Stomach smooth muscle (tissue), 2 donors: ENCODE measurements at regions not wholly inside any gene's neighbourhood (a gene's known extent, or its start where the extent isn't known, plus 50 kb on each side); places are given as distances from the start of the nearest gene placed in this dataset.

Experiments
- H3K27ac ChIP-seq: one replicate; pipeline ENCODE4 v1.7.0; 2013; ENCODE audit warnings: mild to moderate bottlenecking, low read length, inconsistent platforms
- H3K27me3 ChIP-seq, 2 donors: one replicate each; pipeline ENCODE4 v1.7.0; 2013; ENCODE audit warnings: low read length in 2 of 2; ENCODE audit not compliant: insufficient read depth in 2 of 2, control insufficient read depth in 1 of 2
- H3K36me3 ChIP-seq, 2 donors: one replicate each; pipeline ENCODE4 v1.7.0; 2013; ENCODE audit warnings: low read length in 2 of 2; ENCODE audit not compliant: control insufficient read depth in 2 of 2, insufficient read depth in 2 of 2
- H3K4me1 ChIP-seq: one replicate; pipeline ENCODE4 v1.7.0; 2013; ENCODE audit warnings: low read length; ENCODE audit not compliant: control insufficient read depth, insufficient read depth
- H3K4me3 ChIP-seq, 2 donors: one replicate each; pipeline ENCODE4 v1.7.0; 2013; ENCODE audit warnings: low read length in 2 of 2
- H3K9ac ChIP-seq, 2 donors: one replicate each; pipeline ENCODE4 v1.7.0; 2013; ENCODE audit warnings: low read length in 2 of 2, mild to moderate bottlenecking in 1 of 2
- H3K9me3 ChIP-seq, 2 donors: one replicate each; pipeline ENCODE4 v1.7.0; 2013; ENCODE audit warnings: low read length in 2 of 2; ENCODE audit not compliant: control insufficient read depth in 2 of 2
- donor health status: healthy.
- donor health status: Pancreatic carcinoma.

- Histone ChIP-seq H3K4me3 (no peak overlapping the region), H3K9me3 (peaks cover 0 to 2% of the 10 kb centered on the region in 2 donors), H3K9ac (no peak overlapping the region), H3K27me3 (no peaks in the 10 kb centered on the region), H3K4me1 (peaks cover 24% of the 10 kb centered on the region), H3K36me3 (no peaks in the 10 kb centered on the region), H3K27ac (no peak overlapping the region)
Measured at GRCh38 chr9:16322849-16323248, 547.6 kb downstream of the BNC2 start.

GRCh38 chr9:16325966-16326365 lies 544.5 kb downstream of the BNC2 start:
- H3K27ac ChIP-seq, result no peak overlapping the region
- no peak overlapping the region for H3K9ac ChIP-seq

GRCh38 chr9:16328349-16328748 lies 542.1 kb downstream of the BNC2 start:
- H3K27ac ChIP-seq, result no peak overlapping the region
- no peak overlapping the region for H3K9ac ChIP-seq
- H3K9me3 ChIP-seq, result no peaks in the 10 kb centered on the region
- peaks cover 8% of the 10 kb centered on the region for H3K4me1 ChIP-seq
- H3K27me3 ChIP-seq, result no peaks in the 10 kb centered on the region
- H3K4me3 ChIP-seq, result no peak overlapping the region
- H3K36me3 ChIP-seq, result no peaks in the 10 kb centered on the region

More at GRCh38 chr9:16325966-16326365, 544.5 kb downstream of the BNC2 start:
- Histone ChIP-seq H3K4me1 (peaks cover 17% of the 10 kb centered on the region), H3K36me3 (no peaks in the 10 kb centered on the region), H3K4me3 (no peak overlapping the region), H3K9me3 (no peaks in the 10 kb centered on the region), H3K27me3 (no peaks in the 10 kb centered on the region)

- no peaks in the 10 kb centered on the region for H3K27me3 ChIP-seq
- no peak overlapping the region for H3K27ac ChIP-seq
- no peak overlapping the region for H3K4me3 ChIP-seq
- H3K4me1 ChIP-seq, result peaks cover 8% of the 10 kb centered on the region
- H3K9ac ChIP-seq, result no peak overlapping the region
- H3K36me3 ChIP-seq, result no peaks in the 10 kb centered on the region
- H3K9me3 ChIP-seq, result no peaks in the 10 kb centered on the region
Measured at GRCh38 chr9:16329671-16330113, 540.8 kb downstream of the BNC2 start.

- Histone ChIP-seq H3K36me3 (no peaks in the 10 kb centered on the region), H3K4me3 (peak overlapping the region in 1 of 2 donors; percentile 3), H3K27ac (no peak overlapping the region), H3K9ac (no peak overlapping the region), H3K9me3 (no peaks in the 10 kb centered on the region), H3K27me3 (no peaks in the 10 kb centered on the region), H3K4me1 (peaks cover 8% of the 10 kb centered on the region)
Measured at GRCh38 chr9:16331031-16331430, 539.4 kb downstream of the BNC2 start.

GRCh38 chr9:16331527-16331926 lies 538.9 kb downstream of the BNC2 start:
- Histone ChIP-seq H3K9me3 (no peaks in the 10 kb centered on the region), H3K27ac (no peak overlapping the region), H3K9ac (no peak overlapping the region), H3K36me3 (no peaks in the 10 kb centered on the region), H3K27me3 (no peaks in the 10 kb centered on the region), H3K4me1 (peaks cover 10% of the 10 kb centered on the region), H3K4me3 (no peak overlapping the region)

- Histone ChIP-seq H3K9ac (no peak overlapping the region), H3K4me1 (peaks cover 10% of the 10 kb centered on the region), H3K36me3 (no peaks in the 10 kb centered on the region), H3K9me3 (no peaks in the 10 kb centered on the region), H3K27me3 (no peaks in the 10 kb centered on the region), H3K4me3 (no peak overlapping the region), H3K27ac (no peak overlapping the region)
Measured at GRCh38 chr9:16333691-16334090, 536.8 kb downstream of the BNC2 start.

- Histone ChIP-seq H3K36me3 (no peaks in the 10 kb centered on the region), H3K9me3 (no peaks in the 10 kb centered on the region), H3K4me1 (peaks cover 2% of the 10 kb centered on the region), H3K4me3 (no peak overlapping the region), H3K27me3 (no peaks in the 10 kb centered on the region), H3K9ac (no peak overlapping the region), H3K27ac (no peak overlapping the region)
Measured at GRCh38 chr9:16335788-16336580, 534.5 kb downstream of the BNC2 start.

- no peaks in the 10 kb centered on the region for H3K27me3 ChIP-seq
- H3K4me1 ChIP-seq, result peaks cover 5% of the 10 kb centered on the region
- H3K36me3 ChIP-seq, result no peaks in the 10 kb centered on the region
- no peak overlapping the region for H3K4me3 ChIP-seq
- H3K9me3 ChIP-seq, result no peaks in the 10 kb centered on the region
- no peak overlapping the region for H3K27ac ChIP-seq
- no peak overlapping the region for H3K9ac ChIP-seq
Measured at GRCh38 chr9:16336833-16337232, 533.6 kb downstream of the BNC2 start.

GRCh38 chr9:16337322-16338029 lies 533.0 kb downstream of the BNC2 start:
- H3K9me3 ChIP-seq, result no peaks in the 10 kb centered on the region
- no peak overlapping the region for H3K27ac ChIP-seq
- peaks cover 5% of the 10 kb centered on the region for H3K4me1 ChIP-seq
- H3K9ac ChIP-seq, result no peak overlapping the region
- H3K36me3 ChIP-seq, result no peaks in the 10 kb centered on the region
- H3K4me3 ChIP-seq, result no peak overlapping the region
- no peaks in the 10 kb centered on the region for H3K27me3 ChIP-seq

GRCh38 chr9:16341177-16341576 lies 529.3 kb downstream of the BNC2 start:
- Histone ChIP-seq H3K36me3 (no peaks in the 10 kb centered on the region), H3K9ac (no peak overlapping the region), H3K27me3 (no peaks in the 10 kb centered on the region)

More at GRCh38 chr9:16341177-16341576, 529.3 kb downstream of the BNC2 start:
- Histone ChIP-seq H3K4me1 (peaks cover 11% of the 10 kb centered on the region), H3K9me3 (no peaks in the 10 kb centered on the region), H3K27ac (no peak overlapping the region), H3K4me3 (no peak overlapping the region)
